ENCODE measurements at regions not wholly inside any gene's neighbourhood (a gene's known extent, or its start where the extent isn't known, plus 50 kb on each side); places are given as distances from the start of the nearest gene placed in this dataset.

- no peak for TF ChIP-seq EZH2phosphoT487 (IDR thresholded peaks at IDR 0.05; ENCODE audit: borderline replicate concordance, low read length)
- Histone ChIP-seq H3K27ac (ENCODE audit: low read depth, low read length) (no peak overlapping the region), H3K4me3 (ENCODE audit: low read length) (no peak overlapping the region), H4K20me1 (ENCODE audit: control insufficient read depth, insufficient read depth, low read depth, low read length) (no peaks in the 10 kb centered on the region), H3K9me3 (ENCODE audit: control insufficient read depth, insufficient read depth, low read length) (no peaks in the 10 kb centered on the region), H3K27me3 (ENCODE audit: control insufficient read depth, low read length) (no peaks in the 10 kb centered on the region), H3K36me3 (ENCODE audit: control insufficient read depth, low read length) (no peaks in the 10 kb centered on the region), H3F3A (ENCODE audit: control insufficient read depth, insufficient read depth) (no peaks in the 10 kb centered on the region), H3K79me2 (ENCODE audit: control insufficient read depth, low read length) (no peaks in the 10 kb centered on the region), H3K4me1 (ENCODE audit: control insufficient read depth, low read length) (no peaks in the 10 kb centered on the region), H3K9me2 (replicated peaks; ENCODE audit: control insufficient read depth, low read length) (no peaks in the 10 kb centered on the region), H3K4me2 (ENCODE audit: low read length) (no peak overlapping the region)
Observed at GRCh38 chr11:81337756-81338155, 1395.9 kb downstream of the FAM181B start.

- H3K79me2 ChIP-seq (ENCODE audit: control insufficient read depth, low read length), result no peaks in the 10 kb centered on the region
- no peak overlapping the region for H3K4me3 ChIP-seq (ENCODE audit: low read length)
- H3K9me2 ChIP-seq (replicated peaks; ENCODE audit: control insufficient read depth, low read length), result no peaks in the 10 kb centered on the region
- H3K27me3 ChIP-seq (ENCODE audit: control insufficient read depth, low read length), result no peaks in the 10 kb centered on the region
- no peaks in the 10 kb centered on the region for H3K36me3 ChIP-seq (ENCODE audit: control insufficient read depth, low read length)
- TF ChIP-seq EZH2phosphoT487 (IDR thresholded peaks at IDR 0.05; ENCODE audit: borderline replicate concordance, low read length), result no peak
- TF ChIP-seq CTCF (IDR thresholded peaks at IDR 0.05; ENCODE audit: low read depth, low read length, poor library complexity, severe bottlenecking), result no peak
- H3K9me3 ChIP-seq (ENCODE audit: control insufficient read depth, insufficient read depth, low read length), result no peaks in the 10 kb centered on the region
- no peaks in the 10 kb centered on the region for H4K20me1 ChIP-seq (ENCODE audit: control insufficient read depth, insufficient read depth, low read depth, low read length)
- H3K4me1 ChIP-seq (ENCODE audit: control insufficient read depth, low read length), result no peaks in the 10 kb centered on the region
- no peak overlapping the region for H3K27ac ChIP-seq (ENCODE audit: low read depth, low read length)
- H3K4me2 ChIP-seq (ENCODE audit: low read length), result no peak overlapping the region
- no peaks in the 10 kb centered on the region for H3F3A ChIP-seq (ENCODE audit: control insufficient read depth, insufficient read depth)
Observed at GRCh38 chr11:81332276-81332675, 1401.4 kb downstream of the FAM181B start.

- H3K9me3 ChIP-seq (ENCODE audit: control insufficient read depth, insufficient read depth, low read length), result no peaks in the 10 kb centered on the region
- no peaks in the 10 kb centered on the region for H3K9me2 ChIP-seq (replicated peaks; ENCODE audit: control insufficient read depth, low read length)
- H3K4me1 ChIP-seq (ENCODE audit: control insufficient read depth, low read length), result no peaks in the 10 kb centered on the region
- no peaks in the 10 kb centered on the region for H3K27me3 ChIP-seq (ENCODE audit: control insufficient read depth, low read length)
- H3K79me2 ChIP-seq (ENCODE audit: control insufficient read depth, low read length), result no peaks in the 10 kb centered on the region
- H3K27ac ChIP-seq (ENCODE audit: low read depth, low read length), result no peak overlapping the region
- no peak overlapping the region for H3K4me3 ChIP-seq (ENCODE audit: low read length)
- H3K36me3 ChIP-seq (ENCODE audit: control insufficient read depth, low read length), result no peaks in the 10 kb centered on the region
- H4K20me1 ChIP-seq (ENCODE audit: control insufficient read depth, insufficient read depth, low read depth, low read length), result no peaks in the 10 kb centered on the region
- TF ChIP-seq CTCF (IDR thresholded peaks at IDR 0.05; ENCODE audit: low read depth, low read length, poor library complexity, severe bottlenecking) (no peak), EZH2phosphoT487 (IDR thresholded peaks at IDR 0.05; ENCODE audit: borderline replicate concordance, low read length) (no peak)
- H3K4me2 ChIP-seq (ENCODE audit: low read length), result no peak overlapping the region
- H3F3A ChIP-seq (ENCODE audit: control insufficient read depth, insufficient read depth), result no peaks in the 10 kb centered on the region
Observed at GRCh38 chr11:81331611-81332235, 1401.9 kb downstream of the FAM181B start.

DNA sequence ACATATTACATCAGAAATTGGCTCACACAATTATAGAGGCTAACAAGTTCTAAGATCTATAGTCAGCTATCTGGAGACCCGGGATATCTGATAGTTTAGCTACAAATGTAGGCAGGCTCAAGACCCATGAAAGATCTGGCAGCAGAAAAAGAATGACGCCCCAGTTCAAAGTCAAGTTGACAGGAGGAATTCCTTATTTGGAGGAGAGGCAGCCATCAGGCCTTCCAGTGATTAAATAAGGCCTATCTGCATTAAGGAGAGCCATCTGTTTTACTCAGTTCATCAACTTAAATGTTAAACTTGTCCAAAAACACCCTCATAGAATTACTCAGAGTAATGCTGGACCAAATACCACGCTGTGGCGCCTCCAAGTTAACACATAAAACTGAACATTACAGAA is 1402.6 kb downstream of the FAM181B start:
- Histone ChIP-seq H3K9me2 (replicated peaks; ENCODE audit: control insufficient read depth, low read length) (no peaks in the 10 kb centered on the region), H3K4me2 (ENCODE audit: low read length) (no peak overlapping the region), H3K4me3 (ENCODE audit: low read length) (no peak overlapping the region), H3F3A (ENCODE audit: control insufficient read depth, insufficient read depth) (no peaks in the 10 kb centered on the region), H3K79me2 (ENCODE audit: control insufficient read depth, low read length) (no peaks in the 10 kb centered on the region), H3K9me3 (ENCODE audit: control insufficient read depth, insufficient read depth, low read length) (no peaks in the 10 kb centered on the region), H3K27ac (ENCODE audit: low read depth, low read length) (no peak overlapping the region), H3K27me3 (ENCODE audit: control insufficient read depth, low read length) (no peaks in the 10 kb centered on the region), H4K20me1 (ENCODE audit: control insufficient read depth, insufficient read depth, low read depth, low read length) (no peaks in the 10 kb centered on the region), H3K36me3 (ENCODE audit: control insufficient read depth, low read length) (no peaks in the 10 kb centered on the region), H3K4me1 (ENCODE audit: control insufficient read depth, low read length) (no peaks in the 10 kb centered on the region)
- TF ChIP-seq EZH2phosphoT487 (IDR thresholded peaks at IDR 0.05; ENCODE audit: borderline replicate concordance, low read length) (no peak), CTCF (IDR thresholded peaks at IDR 0.05; ENCODE audit: low read depth, low read length, poor library complexity, severe bottlenecking) (no peak)
